Skin of body (tissue), 1 donor: ENCODE measurements at regions not wholly inside any gene's neighbourhood (a gene's known extent, or its start where the extent isn't known, plus 50 kb on each side); places are given as distances from the start of the nearest gene placed in this dataset.
"Not testable (repeated sequence)": the region's sequence is repeated elsewhere in the genome, so short reads cannot be mapped to it uniquely, and the experiment has no call there.

Experiments
- DNase-seq: peaks from one replicate; lab custom pipeline; 2025; lab: John Stamatoyannopoulos, UW

DNA sequence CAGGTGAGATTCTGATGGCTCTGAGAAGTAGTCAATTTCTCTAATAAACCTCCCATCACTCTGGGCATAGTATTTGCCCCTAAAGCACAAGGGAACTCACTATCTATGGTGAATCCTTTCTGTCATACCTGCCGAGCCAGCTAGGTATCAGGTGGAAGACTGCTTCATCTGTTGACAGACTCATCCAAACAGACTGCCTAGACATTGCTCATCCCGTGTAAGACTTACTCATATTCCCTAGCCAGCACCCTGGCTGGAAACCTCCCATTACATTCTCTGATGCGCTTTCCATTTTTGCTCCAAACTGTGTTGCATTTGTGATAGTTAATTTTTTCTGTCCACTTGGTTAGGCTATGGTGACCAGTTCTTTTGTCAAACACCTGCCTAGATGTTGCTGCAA is 595.9 kb downstream of the DNAH5 start:
- DNase-seq = no peak

GRCh38 chr5:13346401-13346800 is 598.1 kb downstream of the DNAH5 start:
- no peak for DNase-seq

DNA sequence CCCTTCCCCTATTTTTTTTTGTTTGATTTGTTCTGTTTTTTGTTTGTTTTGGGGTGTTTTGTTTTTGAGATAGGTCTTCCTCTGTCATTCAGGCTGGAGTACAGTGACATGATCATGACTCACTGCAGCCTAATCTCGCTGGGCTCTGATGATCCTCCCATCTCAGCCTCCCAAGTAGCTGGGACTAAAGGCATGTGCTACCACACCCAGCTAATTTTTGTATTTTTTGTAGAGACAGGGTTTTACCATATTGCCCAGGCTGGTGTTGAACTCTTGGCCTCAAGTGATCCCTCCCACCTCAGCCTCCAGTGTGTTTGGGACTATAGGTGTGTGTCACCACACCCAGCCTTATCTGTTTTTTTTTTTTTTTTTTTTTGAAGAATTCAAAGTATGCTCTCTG is 605.4 kb downstream of the DNAH5 start:
- DNase-seq = no peak

DNA sequence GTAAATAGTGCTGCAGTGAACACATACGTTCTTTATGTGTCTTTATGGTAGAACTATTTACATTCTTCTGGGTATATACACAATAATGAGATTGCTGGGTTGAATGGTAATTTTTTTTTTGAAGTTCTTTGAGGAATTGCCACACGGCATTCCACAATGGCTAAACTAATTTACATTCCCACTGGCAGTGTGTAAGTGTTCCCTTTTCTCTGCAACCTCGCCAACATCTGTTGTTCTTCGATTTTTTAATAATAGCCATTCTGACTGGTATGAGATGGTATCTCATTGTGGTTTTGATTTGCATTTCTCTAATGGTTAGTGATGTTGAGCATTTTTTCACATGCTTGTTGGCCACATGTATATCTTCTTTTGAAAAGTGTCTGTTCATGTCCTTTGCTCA is 609.5 kb downstream of the DNAH5 start:
- not testable (repeated sequence) for DNase-seq

DNA sequence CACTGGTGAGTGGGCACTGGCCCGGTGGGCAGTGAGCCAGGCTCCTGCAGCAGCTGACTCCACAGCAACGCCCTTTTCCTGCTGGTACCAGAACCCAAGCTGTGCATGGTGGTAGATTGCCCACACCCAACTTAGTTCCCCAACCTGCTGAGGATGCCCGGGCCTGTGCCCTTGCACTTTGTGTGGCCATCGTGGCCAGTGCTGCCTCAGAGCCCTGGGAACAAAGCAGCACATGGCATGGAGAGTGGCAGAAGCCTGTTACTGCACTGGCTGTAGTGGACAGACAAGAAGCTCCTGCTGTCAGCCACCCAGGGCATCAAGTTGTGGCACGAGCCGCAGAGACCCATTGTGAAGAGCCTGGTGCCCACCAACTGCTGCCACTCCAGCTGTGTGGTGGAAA is 612.9 kb downstream of the DNAH5 start:
- no peak for DNase-seq

DNA sequence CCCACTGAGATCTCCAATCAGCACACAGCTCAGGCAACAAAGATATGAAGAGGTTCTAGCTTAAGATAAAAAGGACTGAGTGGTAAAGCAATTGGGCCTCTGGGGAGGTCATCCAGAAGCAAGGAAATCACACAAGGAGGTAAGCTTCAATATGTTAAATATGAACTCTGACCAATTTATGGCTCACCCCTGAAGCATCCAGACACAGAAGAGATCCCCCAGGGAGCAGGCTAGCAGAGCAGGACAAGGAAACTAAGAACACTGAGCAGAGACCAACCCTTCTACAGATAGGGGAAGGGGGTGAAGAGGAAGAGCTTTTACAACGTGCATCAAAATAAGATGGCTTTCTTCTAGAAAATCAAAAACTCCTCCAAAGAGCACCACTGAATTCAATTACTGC is 616.2 kb downstream of the DNAH5 start:
- DNase-seq = no peak

- DNase-seq = no peak
Observed at GRCh38 chr5:13325765-13326164, 618.7 kb downstream of the DNAH5 start.

DNA sequence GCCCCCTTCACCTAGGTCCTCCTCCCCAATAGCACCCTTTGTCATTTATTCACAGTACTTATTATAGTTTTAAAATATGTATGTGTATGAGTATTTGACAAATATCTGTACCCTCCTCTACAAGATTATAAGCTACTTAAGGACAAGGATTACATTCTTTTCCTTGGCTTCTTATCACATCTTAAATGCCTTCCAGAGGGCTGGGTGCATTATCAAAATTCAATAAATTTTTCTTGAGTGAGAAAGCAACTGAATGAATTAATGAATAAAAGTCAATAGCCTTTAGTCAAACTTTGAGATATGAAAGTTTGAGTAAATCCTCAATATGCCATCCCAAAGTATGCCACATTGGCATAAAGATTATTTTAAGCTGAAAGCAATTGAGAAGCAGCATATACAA is 621.7 kb downstream of the DNAH5 start:
- DNase-seq = no peak

GRCh38 chr5:13317654-13318053 is 626.8 kb downstream of the DNAH5 start:
- DNase-seq = no peak

DNA sequence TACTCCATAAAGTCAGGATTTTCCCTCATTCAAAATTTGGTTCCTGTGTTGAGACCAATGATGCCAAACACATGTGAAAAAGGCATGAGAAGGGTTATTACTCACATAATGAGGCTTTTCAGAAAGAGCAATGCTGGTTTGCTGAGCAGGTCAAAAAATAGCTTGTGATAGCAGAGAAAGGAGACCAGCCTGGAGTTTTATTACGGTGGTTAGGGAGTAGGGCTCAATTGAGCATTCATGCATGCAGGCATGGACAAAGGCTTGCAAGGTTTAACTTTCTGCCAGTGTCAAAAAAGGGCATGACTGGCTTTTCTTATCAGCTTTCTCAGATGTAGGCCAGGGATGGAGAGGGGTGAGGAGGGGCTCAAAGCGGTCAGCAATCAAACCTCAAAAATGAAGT is 628.3 kb downstream of the DNAH5 start:
- DNase-seq = no peak

GRCh38 chr5:13307480-13307879 is 637.0 kb downstream of the DNAH5 start:
- DNase-seq = no peak

DNA sequence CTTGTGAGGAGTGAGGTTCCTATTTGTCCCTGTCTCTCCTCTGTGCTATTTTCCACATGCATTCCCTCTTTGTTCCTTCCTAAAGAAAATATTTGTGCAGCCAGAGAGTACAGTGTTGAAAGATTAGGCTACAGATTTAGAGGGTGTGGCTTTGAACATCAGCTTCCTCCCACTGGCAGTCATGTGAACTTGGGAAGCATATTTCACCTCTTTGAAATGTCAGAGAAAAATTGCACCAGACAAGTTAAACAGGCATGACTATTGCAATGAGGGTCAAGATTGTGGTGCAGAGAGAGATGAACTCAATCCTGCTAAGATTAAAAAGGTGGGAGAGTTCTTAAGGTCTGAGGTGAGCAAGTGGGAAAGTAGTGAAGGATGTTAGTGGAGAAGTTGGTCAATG is 641.0 kb downstream of the DNAH5 start:
- DNase-seq = no peak

DNA sequence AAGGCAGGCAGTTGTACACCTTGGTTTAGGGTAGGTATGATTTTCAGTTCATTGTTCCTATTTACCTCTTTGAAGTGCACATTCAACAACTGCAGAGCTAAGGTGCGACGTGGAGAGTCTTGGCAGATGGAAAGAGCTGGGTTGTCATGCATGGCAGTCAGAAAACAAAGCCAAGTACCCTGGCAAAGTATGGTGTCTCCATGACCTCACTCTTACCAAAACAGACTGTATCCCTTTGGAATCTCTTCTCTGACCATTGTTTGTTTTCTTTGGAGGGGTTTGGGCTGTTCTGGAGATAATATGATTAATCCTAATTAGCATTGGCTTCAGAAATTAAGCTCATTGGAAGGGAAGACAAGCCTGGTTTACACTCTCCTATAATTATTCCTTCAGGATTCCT is 665.7 kb downstream of the DNAH5 start:
- no peak for DNase-seq

GRCh38 chr5:13278148-13278547 is 666.3 kb downstream of the DNAH5 start:
- no peak for DNase-seq

DNA sequence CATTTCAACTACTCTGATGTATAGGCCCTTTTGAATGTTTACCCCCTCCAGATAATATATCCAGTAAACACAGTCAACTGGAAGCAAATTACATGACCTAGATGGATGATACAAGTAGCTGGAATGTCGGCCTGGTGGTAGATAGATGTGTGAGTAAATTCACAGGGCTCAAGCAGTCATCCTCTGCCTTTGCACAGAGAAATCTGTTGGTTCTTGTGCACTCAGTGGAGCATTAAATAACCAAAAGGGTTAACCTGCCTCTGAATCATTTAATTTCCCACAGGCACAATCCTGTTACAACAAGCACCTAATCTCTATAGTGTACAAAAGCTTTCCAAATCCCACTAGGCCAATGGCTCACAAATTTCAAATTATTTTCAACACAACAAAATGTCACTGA is 668.3 kb downstream of the DNAH5 start:
- DNase-seq = no peak

GRCh38 chr5:13263701-13264100 is 680.8 kb downstream of the DNAH5 start:
- DNase-seq = no peak

DNA sequence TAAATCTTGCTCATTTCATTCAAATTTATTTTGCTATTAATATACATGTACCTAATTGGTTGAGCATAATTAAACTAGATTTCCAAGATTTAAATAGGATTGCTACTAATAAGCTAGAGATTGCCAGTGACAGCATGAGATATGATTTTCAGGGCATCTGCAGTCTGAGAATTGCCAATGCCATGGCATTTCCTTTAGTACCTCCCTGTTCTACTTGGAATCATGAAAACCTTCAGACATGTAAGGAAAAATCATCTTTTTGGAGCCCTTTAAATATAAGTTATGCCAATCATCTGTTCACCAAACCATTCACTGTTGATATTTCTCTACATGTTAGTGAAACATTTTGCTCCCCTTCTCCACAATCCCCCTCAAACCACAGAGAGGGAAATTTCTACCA is 691.4 kb downstream of the DNAH5 start:
- no peak for DNase-seq

GRCh38 chr5:13252699-13253098 is 691.8 kb downstream of the DNAH5 start:
- no peak for DNase-seq

DNA sequence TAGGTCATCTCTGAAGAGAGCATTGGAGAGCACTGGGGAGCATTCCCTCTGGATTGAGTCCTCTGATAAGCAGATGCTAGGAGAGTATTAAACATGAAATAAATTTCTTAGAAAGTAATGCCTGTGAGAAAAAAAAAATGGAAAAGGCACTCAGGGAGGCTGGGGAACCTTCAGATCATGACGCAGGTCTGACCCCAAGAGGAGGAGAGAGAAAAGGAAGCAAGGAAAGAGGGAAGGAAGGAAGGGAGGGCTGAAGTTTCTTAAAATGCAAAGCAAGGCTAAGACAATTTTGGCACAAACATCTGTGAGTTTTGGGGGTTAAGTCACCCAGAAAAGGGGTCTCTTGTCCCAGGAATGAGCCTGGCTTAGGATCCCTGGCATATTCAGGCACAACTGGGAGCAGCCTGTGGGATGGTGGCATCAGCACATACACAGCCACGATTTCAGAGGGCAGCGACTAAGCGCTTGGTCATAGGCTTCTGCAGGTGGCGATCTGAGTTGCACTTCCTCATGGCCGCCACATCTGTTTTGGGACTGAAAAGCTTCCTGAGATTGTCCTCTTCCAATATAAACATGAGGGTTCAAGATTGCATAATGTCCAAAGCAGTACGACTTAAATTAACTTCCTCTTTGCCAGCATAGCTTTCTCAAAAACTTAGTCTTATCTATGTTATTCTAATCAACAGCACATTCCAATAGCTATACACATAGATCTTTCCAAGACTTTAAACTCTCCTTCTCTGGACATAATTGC is 692.7 kb downstream of the DNAH5 start:
- no peak for DNase-seq

DNA sequence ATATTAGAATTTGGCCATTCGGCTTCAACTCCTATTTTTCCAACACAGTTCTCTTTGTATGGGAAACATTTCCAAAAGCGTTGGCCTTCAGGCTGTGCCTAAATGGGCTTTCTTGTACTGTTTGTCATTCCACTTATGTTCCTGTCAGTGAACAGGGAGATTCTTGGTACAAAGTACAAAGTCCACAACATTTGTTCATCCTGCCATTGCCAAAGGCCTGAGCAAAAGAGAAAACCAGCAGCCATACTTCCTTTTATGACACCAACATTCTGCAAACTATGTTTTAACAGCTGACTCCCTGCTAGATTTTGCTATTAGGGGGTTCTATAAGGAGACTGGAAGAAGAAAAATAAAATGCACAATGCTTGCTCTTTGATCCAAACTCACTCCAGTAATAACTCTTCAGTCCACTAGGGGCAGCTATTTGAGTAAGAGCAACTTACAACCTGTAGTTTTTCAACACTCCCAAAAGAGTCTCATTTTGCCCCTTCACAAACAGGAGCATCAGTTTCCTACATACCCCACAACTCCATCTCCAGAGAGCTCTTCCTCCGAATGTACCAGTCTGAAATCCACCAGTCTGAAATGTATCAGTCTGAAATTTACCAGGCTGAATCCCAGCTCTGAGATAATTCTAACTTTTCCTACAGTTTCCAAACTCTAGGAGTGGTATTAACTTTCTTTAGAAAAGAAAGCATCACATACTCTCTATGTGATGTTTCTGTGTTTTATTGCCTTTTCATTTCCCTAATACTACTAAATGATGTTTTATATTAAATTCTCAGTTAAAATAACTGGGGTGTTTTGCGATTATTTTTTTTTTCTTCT is 693.8 kb downstream of the DNAH5 start:
- DNase-seq = no peak

- no peak for DNase-seq
Observed at GRCh38 chr5:13249854-13250253, 694.6 kb downstream of the DNAH5 start.

DNA sequence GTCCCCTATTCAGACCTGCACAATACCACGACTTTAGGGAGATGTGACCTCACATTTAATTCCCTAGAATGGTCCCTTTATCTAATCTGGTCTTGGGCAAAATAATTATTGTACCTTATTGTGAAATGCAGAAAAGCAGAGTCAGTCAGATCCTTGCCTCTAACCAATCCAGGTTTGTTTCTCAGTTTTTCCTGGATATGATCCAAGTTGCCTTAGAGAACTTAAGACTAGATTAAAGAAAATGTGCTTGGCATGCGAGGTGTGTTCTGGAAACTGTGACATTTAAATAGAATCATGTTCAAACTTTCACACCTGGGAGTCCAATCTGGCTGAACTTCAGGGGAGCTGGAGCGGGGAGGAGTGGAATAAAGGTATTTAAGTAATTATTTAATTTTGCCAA is 696.2 kb downstream of the DNAH5 start:
- peak; percentile 0 for DNase-seq

- DNase-seq = no peak
Observed at GRCh38 chr5:13246053-13246452, 698.4 kb downstream of the DNAH5 start.
